ENCODE measurements at regions not wholly inside any gene's neighbourhood (a gene's known extent, or its start where the extent isn't known, plus 50 kb on each side); places are given as distances from the start of the nearest gene placed in this dataset.

GRCh38 chrX:7269991-7270390, 122.0 kb upstream of the PUDP start:
- no peak for FAIRE-seq

DNA sequence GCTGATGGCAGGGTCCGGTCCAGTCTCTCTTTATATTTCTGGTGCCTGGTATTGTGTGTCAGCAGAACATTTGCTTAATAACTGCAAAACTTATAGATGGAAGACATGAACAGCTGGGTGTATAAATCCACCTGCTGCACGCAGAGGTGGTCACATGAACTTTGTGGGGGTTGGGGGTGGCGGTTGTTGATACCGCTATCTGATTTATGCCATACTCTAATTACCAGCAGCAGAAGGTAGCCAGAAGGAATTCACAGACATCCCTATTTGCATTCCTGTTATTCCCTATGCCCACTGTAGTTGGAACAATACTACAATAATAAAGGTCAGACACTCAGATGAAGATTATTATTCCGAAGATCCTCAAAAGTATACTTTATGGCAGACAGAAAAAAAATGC, 121.6 kb upstream of the PUDP start:
- no peak for FAIRE-seq

DNA sequence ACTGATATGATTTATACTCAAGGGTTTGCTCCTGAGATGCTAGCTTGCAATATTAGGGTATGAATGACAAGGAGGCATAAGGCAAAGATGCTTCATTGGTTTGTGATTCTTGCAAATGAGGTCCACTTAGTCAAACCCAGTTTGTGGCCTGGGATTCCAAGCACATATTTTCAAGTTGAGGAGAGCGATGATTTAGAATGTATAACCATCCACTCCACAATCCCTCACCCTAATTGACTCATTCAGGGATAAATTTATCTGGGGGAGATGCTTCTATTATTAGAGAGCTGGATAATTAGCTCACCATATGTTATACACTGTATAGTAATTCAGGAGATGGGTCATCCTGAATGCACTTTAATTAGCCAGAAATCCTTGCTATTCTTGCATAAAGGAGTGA, 118.3 kb upstream of the PUDP start:
- FAIRE-seq, result no peak

DNA sequence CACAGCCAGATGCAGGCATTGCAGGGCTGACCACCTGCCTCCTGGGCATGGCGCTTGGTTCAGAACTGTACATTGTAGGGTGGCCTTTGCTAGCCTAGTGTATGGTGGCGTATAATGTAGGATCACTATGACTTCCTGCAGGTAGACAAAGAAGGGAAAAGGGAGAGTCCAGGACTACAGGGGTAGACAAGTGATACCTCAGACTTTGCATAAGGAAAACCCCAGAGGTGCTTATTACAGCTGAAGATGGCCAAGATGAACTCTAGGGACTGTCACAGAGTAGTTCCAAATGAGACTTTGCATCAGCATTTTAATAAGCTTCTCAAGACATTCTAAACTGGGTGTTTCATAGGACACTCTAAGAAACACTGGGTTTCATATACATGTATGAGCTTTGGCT, 116.4 kb upstream of the PUDP start:
- FAIRE-seq, result no peak

DNA sequence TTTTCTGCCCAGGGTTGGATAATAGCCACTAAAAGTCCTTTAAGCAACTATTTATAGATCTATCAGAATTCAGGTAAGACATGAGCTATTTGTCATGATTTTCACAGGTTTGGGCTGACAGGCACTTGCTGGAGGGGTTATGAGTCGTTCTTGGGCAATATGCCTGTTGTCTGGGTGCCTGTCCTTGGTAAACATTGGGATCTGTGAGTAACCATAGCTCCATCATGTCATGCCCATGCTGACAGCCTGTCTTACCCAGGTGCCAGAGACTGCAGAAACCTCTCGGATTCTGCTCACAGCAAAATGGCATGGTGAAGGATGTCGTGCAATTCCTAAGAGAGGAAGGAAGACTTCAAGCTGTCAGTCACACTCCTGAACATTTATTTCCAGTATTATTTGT, 116.0 kb upstream of the PUDP start:
- no peak for FAIRE-seq

GRCh38 chrX:7263330-7263729, 115.4 kb upstream of the PUDP start:
- FAIRE-seq, result no peak

DNA sequence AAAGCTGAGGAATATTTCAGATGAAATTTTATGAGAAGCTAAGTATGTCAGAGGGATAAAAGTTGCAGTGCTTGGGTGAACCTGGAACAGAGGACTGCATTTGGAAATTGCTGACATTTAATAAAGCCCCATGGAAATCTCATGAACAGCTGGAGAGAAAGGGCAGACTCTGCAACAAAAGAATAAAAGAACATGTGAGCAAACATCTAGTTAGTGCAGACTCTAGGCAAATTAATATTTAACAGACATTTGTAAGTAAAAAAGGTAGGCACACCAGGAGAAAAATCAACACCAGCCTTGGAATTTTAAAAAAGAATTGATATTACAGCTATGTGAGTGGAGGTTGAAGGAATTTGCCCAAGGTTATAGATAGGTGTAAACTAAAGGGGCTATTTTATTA, 114.6 kb upstream of the PUDP start:
- FAIRE-seq, result peak; percentile 18

GRCh38 chrX:7261672-7262332, 113.8 kb upstream of the PUDP start:
- FAIRE-seq, result no peak

GRCh38 chrX:7254144-7254543, 106.2 kb upstream of the PUDP start:
- FAIRE-seq, result peak; percentile 75

GRCh38 chrX:7253565-7253964, 105.6 kb upstream of the PUDP start:
- no peak for FAIRE-seq

DNA sequence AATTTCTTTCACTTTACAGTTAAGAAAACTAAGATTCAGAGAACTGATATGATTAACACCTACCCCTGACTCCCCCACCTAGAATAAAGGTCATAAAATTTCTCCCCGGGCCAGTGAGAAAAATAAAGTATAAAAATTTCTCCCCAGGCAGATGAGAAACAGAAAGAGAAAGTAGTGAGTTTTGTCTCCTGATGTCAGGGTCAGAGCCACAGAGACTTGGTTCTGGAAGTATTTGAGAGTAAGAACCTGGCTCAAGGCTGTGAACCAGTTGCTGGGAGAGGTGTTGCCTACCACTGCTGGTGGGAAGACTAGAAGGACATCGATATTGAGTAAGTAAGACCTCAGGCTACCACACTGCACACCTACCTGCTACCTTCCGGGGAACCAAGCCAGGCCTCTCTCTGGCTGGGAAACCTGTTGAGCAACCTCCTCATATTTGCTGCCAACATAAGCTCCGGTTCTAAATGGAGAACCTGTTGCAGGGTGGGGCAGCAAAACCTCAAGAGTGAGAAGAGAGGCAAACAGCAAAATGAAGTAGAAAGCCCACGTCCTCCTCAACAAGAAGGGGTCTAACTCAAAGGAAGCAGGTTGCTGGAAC, 104.2 kb upstream of the PUDP start:
- no peak for FAIRE-seq

DNA sequence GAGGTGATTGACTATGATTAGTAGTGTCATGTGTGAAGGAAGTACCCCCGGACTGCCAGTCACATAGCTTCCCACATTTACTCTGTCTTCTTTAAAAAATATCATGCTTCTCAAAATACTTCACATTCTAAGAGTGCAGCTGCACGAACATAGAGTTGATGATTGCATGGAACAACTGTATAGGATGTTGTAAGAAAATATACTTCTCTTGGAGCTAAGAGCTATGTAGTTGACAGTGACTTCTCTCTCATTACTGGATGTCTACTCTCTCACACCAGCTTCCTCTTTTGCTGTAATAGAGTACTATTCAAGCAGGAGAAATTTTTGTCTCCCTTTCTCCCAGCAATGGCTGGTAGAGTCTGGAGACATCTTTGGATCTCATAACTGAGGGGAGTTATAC, 99.4 kb upstream of the PUDP start:
- no peak for FAIRE-seq

- no peak for FAIRE-seq
These were observed 96.5 kb upstream of the PUDP start for GRCh38 chrX:7244405-7244804.

GRCh38 chrX:7242613-7243012, 94.7 kb upstream of the PUDP start:
- FAIRE-seq, result no peak

GRCh38 chrX:7240929-7241328, 93.0 kb upstream of the PUDP start:
- FAIRE-seq, result peak; percentile 87

- FAIRE-seq, result no peak
These were observed 87.1 kb upstream of the PUDP start for GRCh38 chrX:7235071-7235470.

DNA sequence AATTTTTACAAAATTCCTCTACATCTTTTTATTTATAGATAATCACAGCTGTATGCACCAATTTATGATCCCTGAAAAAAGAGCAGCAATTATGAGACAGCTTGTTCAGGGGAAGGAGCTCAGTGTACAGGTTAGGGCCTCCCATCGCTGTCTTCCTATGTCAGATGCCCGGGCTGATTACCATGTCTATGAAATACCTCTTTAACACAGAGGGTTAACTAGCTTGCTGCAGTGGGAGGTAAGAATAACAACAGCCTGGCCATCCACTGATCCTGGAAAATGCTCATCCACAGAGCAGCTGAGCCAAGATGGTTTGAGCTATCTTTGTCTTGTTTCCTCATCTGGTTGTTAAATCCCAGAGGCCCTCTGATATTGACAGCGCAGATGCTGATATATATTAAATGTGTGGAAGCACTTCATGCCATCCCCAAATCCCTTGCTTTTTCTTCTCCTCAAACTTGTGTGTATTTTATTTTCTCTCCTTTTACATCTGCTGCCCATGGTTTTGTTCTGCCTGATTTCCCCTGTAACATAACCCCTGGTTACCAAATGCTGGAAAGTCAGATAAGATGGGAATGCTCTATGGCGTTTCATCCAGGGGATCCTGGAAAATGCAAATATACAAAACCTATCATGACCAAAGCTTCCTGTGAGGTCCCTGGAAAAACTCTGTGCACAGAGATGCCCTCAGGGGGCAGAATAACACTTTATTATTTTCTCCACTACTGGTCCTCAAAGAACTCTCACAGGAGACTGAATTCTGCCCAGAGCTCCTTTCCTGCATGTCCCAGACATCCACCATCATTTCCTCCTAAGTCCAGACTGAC, 85.8 kb upstream of the PUDP start:
- FAIRE-seq, result no peak

DNA sequence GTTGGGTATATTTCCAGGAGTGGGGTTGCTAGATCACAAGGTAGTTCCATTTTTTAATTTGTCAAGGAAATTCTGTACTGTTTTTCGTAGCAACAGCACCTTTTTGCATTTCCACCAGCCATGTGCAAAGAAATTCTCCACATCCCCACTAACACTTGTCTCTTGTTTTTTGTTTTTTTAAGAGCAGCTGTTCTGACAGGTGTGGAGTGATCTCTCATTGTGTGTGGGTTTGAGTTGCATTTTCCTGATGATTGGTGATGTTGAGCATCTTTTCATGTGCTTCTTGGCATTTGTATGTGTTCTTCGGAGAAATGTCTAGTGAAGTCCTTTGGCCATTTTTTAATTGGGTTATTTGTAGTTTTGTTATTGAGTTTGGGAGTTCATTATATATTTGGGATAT, 80.3 kb upstream of the PUDP start:
- FAIRE-seq, result no peak

GRCh38 chrX:7225338-7225737, 77.4 kb upstream of the PUDP start:
- FAIRE-seq, result no peak

DNA sequence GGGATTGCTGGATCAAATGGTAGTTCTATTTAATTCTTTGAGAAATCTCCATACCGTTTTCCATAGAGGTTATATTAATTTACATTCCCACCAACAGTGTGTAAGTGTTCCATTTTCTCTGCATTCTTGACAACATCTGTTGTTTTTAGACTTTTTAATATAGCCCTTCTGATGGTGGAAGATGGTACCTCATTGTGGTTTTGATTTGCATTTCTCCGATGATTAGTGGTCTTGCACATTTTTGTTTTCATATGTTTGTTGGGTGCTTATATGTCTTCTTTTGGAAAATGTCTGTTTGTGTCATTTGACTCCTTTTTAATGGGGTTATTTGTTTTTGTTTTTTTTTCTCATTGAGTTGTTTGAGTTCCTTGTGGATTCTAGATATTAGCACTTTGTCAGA, 75.3 kb upstream of the PUDP start:
- peak; percentile 18 for FAIRE-seq

GRCh38 chrX:7220121-7220520, 72.2 kb upstream of the PUDP start:
- FAIRE-seq, result no peak

DNA sequence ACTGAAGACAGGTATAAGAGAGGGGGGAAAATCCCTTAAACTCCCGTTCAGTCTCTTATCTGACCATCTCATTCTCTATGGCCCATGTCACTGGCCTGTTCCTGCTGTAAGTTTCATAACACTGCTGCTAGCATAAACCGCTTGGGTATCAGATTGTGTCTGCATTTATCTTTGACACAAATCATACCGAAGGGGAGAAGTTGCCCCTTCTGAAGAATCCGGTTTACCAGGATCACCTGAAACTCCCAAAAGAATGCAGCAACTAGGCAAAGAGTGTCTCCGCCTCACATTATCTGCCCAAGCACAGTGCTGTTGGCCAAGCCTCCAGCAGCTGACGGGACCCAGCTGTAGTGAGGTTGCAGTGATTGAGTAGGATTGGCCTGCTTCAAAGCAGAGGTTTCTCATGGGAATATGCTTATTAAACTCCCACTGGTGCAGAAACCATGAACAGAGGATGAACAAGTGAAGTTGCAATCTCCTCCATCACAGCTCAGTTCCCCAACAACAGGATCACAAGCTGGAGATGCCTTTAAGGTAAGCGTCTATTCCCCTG, 71.3 kb upstream of the PUDP start:
- FAIRE-seq, result no peak

- FAIRE-seq, result no peak
These were observed 70.6 kb upstream of the PUDP start for GRCh38 chrX:7218321-7219152.

Data from colon (tissue), 2 donors.